ENCODE measurements at regions not wholly inside any gene's neighbourhood (a gene's known extent, or its start where the extent isn't known, plus 50 kb on each side); places are given as distances from the start of the nearest gene placed in this dataset.

DNA sequence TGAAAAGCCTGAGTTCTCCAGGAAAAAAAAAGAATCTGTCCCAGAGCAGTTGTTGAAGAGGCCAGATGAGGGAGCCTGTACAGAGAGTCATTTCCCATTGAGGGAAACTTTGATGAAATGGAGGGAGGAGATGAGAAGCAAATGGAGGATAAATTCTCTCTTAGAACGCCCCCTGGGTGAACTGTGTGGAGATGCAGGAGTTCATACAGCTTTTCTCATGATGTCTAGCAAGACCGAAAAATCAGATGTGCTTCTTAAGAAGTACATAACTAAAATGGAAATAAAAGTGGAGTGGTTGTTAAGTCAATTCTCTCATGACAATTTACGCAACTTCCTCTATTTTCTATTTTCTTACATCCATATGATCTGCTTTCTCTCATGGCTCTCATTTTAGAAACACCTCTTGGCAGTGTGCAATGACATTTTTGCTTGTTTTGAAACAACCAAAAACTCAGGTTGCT lies 1263.1 kb downstream of the PCDH9 start:
- TF ChIP-seq, protein P1, sequence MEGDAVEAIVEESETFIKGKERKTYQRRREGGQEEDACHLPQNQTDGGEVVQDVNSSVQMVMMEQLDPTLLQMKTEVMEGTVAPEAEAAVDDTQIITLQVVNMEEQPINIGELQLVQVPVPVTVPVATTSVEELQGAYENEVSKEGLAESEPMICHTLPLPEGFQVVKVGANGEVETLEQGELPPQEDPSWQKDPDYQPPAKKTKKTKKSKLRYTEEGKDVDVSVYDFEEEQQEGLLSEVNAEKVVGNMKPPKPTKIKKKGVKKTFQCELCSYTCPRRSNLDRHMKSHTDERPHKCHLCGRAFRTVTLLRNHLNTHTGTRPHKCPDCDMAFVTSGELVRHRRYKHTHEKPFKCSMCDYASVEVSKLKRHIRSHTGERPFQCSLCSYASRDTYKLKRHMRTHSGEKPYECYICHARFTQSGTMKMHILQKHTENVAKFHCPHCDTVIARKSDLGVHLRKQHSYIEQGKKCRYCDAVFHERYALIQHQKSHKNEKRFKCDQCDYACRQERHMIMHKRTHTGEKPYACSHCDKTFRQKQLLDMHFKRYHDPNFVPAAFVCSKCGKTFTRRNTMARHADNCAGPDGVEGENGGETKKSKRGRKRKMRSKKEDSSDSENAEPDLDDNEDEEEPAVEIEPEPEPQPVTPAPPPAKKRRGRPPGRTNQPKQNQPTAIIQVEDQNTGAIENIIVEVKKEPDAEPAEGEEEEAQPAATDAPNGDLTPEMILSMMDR (IDR thresholded peaks at IDR 0.05), result no peak
- no peak for TF ChIP-seq POLR2A (IDR thresholded peaks at IDR 0.05)
- H3K4me3 ChIP-seq, result no peak overlapping the region
- H3K27ac ChIP-seq, result no peak overlapping the region
- H3K27me3 ChIP-seq, result no peaks in the 10 kb centered on the region
- intact Hi-C loops (cut with DNase I), result no loop called here
- ATAC-seq (no peak), DNase-seq (no peak)
- no peaks in the 10 kb centered on the region for H3K36me3 ChIP-seq (replicated peaks in 1 of 2; ENCODE audit: insufficient read depth in 1 of 2, low read depth in 2 of 2)
- whole genome bisulfite sequencing, 2 donors, result 59 to 60% methylated on average over 3 of the region's 3 CpGs
- H3K9me3 ChIP-seq, result no peaks in the 10 kb centered on the region
- H3K4me1 ChIP-seq, result no peaks in the 10 kb centered on the region

DNA sequence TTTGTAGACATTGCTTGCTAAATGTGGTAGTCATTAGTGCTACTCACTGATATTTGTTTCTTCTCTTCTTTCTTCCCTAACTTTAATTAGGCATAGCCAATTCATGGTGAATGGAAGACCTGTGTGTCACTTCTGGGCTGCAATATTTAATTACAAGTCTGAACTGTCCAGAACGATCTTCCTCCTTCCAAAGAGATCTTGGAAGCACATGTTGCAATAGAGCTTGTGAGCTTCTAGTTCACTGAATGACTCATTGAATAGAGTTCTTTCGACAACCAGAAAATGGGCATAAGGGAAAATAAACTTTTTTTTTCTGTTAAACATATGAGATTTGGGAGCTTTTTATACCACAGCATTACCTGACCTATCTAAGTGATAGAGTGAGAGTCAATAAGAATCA lies 1264.6 kb downstream of the PCDH9 start:
- no peak overlapping the region for H3K27ac ChIP-seq
- no peak for ATAC-seq
- intact Hi-C loops (cut with DNase I), result no loop called here
- H3K9me3 ChIP-seq, result no peaks in the 10 kb centered on the region
- 65 to 77% methylated on average over 2 of the region's 2 CpGs for WGBS, 2 donors
- no peaks in the 10 kb centered on the region for H3K27me3 ChIP-seq
- no peaks in the 10 kb centered on the region for H3K36me3 ChIP-seq (replicated peaks in 1 of 2; ENCODE audit: insufficient read depth in 1 of 2, low read depth in 2 of 2)
- H3K4me1 ChIP-seq, result no peaks in the 10 kb centered on the region
- H3K4me3 ChIP-seq, result no peak overlapping the region
- DNase-seq, result no peak
- TF ChIP-seq POLR2A (IDR thresholded peaks at IDR 0.05), result no peak
- TF ChIP-seq, protein P1 (IDR thresholded peaks at IDR 0.05), result no peak

DNA sequence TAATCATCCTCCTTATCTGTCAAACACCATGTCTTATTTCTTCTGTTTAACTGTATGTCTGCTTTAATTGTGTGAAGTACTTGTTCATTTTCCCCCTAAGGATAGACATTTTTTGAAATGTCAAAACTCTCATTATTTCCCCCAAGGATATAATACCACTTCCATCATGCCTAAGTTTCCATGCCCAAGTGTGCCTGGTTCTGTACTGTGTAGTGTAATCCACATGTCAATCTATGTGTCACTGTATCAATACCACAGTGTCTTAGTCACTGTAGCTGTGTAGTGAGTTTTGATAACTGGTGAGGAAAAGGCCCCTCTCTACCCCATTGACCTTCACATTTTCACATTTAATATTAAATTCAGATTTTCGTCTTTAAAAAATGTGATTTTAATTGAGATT lies 1265.5 kb downstream of the PCDH9 start:
- intact Hi-C loops (cut with DNase I), result no loop called here
- Histone ChIP-seq H3K4me3 (no peak overlapping the region), H3K36me3 (replicated peaks in 1 of 2; ENCODE audit: insufficient read depth in 1 of 2, low read depth in 2 of 2) (no peaks in the 10 kb centered on the region)

DNA sequence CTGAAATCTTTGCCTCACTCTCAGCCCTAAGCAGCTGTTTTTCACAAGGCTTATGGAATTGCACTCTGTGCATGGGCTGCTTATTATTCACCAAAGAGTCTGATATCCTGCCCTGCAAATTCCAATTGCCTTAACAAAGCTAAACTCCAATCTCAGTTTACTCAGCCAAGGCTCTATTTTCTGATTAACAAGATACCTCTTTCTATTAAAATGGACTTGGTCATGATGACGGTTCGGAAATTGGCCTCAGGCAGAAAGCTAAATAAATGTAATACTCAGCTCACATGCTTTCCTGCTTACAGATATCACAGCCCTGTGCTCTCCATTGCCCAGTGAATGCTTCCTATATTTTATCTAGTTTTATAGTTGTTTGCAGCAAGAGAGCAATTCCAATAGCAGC lies 1270.8 kb downstream of the PCDH9 start:
- TF ChIP-seq POLR2A (IDR thresholded peaks at IDR 0.05), result no peak
- TF ChIP-seq, protein P1 (IDR thresholded peaks at IDR 0.05), result no peak
- intact Hi-C loops (cut with DNase I), result no loop called here

More for the DNA sequence above, 1265.5 kb downstream of the PCDH9 start:
- TF ChIP-seq, protein P1 (IDR thresholded peaks at IDR 0.05), result no peak
- TF ChIP-seq POLR2A (IDR thresholded peaks at IDR 0.05), result no peak
- no peaks in the 10 kb centered on the region for H3K27me3 ChIP-seq
- no peak for ATAC-seq
- no peak overlapping the region for H3K27ac ChIP-seq
- 35 to 58% methylated on average over 1 of the region's 1 CpG for WGBS, 2 donors
- no peaks in the 10 kb centered on the region for H3K9me3 ChIP-seq
- DNase-seq, result no peak
- no peaks in the 10 kb centered on the region for H3K4me1 ChIP-seq

DNA sequence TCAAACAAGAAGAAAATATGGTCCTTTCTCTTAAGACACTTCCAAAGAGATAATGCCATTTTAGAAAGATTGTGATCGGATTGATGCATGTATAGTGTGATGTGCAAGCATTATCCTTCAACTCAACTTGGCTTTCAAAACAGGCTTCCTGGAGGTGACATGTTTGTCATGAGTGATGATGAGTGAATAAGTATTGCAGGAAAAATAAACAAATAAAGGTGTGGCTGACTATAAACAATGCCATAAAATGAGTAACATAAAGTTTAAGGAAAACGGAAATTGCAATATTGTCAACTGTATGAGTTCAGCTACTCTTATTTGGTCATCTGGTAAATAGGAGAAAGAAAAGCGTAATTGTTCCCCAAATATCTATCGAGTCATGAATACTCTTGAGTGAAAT lies 1283.7 kb downstream of the PCDH9 start:
- no peak for DNase-seq
- no peaks in the 10 kb centered on the region for H3K4me1 ChIP-seq
- no peak for ATAC-seq
- H3K27me3 ChIP-seq, result no peaks in the 10 kb centered on the region
- 59 to 65% methylated on average over 4 of the region's 4 CpGs for WGBS, 2 donors
- intact Hi-C loops (cut with DNase I), result no loop called here
- no peak overlapping the region for H3K27ac ChIP-seq
- H3K9me3 ChIP-seq, result no peaks in the 10 kb centered on the region
- no peak overlapping the region for H3K4me3 ChIP-seq
- TF ChIP-seq POLR2A (IDR thresholded peaks at IDR 0.05), result no peak
- no peaks in the 10 kb centered on the region for H3K36me3 ChIP-seq (replicated peaks in 1 of 2; ENCODE audit: insufficient read depth in 1 of 2, low read depth in 2 of 2)

More for the DNA sequence above, 1270.8 kb downstream of the PCDH9 start:
- no peak overlapping the region for H3K27ac ChIP-seq
- H3K4me3 ChIP-seq, result no peak overlapping the region
- DNase-seq (no peak), ATAC-seq (no peak)
- no peaks in the 10 kb centered on the region for H3K36me3 ChIP-seq (replicated peaks in 1 of 2; ENCODE audit: insufficient read depth in 1 of 2, low read depth in 2 of 2)
- WGBS, 2 donors, result 75 to 89% methylated on average over 2 of the region's 2 CpGs
- H3K27me3 ChIP-seq, result no peaks in the 10 kb centered on the region
- H3K4me1 ChIP-seq, result no peaks in the 10 kb centered on the region
- H3K9me3 ChIP-seq, result no peaks in the 10 kb centered on the region
